DMS114 treated with DMSO at 0.1 percent for 48 hours (cell line): ENCODE measurements at regions not wholly inside any gene's neighbourhood (a gene's known extent, or its start where the extent isn't known, plus 50 kb on each side); places are given as distances from the start of the nearest gene placed in this dataset.

Experiments
- DNase-seq: peaks from one replicate; lab custom pipeline; 2025; ENCODE audit not compliant: unreplicated experiment; lab: John Stamatoyannopoulos, UW

DNA sequence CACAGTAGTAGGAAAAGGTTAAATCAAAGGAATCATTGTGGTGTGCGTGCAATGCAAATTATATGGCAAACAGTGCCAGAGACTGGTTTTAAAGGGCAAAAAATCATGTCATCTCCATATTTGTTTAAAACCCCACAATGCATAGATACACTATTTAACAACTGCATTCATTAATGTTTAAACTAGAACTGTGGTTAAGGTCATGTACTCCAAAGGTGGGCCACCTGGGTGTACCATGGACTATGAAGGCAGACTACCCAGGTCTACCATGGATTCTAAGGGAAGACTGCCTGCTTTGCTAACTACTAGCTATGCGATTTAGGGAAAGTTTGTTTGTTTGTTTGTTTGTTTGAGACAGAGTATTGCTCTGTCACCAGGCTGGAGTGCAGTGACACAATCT lies 356.3 kb downstream of the ZEB2 start:
- DNase-seq: no peak

DNA sequence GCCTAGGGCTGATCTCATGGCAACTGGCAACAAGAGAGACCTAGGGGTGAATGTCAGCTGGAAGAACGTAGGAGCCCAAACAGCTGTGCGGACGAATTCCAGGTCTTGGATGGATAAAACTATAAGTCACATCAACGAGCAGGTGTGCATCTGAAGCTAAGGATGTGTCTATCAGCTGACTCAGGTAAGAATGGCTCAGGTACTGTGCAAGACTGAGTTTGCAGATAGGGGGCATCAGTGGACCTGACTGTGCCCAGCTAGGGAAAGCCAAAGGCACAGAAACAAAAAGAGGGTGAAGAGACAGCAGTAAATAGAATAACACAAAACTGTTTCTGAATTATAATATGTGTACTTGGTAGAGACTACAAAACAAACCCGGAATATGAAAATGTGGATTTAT lies 357.3 kb downstream of the ZEB2 start:
- no peak for DNase-seq

DNA sequence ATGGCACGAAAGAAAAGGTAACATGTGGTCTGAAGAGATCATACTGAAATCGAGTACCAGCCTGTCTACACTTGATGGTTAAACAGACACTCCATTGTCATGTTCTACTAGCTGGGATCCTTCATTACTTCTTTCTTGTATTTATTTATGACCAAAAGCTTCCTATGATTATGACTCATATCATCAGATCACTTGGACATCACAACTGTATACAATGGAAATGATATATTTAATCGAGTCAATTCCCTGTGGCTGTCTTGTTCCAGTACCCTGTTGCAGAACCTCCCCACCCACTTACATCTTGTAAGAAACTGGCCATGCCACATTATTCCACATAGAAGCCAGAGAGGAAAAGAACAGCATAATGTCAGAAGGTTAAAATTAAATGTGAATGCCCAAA lies 358.9 kb downstream of the ZEB2 start:
- no peak for DNase-seq

DNA sequence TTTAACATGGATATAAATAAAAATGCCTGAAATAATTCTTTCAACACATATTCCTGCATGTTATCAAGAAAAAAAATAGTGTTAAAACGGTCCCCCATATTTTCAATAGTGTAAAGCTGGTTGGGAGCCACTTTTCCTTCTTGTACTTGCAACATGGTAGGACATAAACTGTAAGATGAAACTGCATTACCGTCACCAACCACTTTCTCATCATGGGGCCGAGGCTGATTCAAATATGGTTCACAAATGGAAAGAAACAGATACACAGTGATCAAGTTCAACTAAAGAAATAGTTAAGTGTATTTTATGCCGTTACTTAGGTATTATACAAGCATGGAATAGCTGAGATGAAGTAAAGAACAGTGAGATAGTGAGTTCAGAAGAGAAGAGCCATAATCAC lies 360.7 kb downstream of the ZEB2 start:
- DNase-seq: no peak

- DNase-seq: no peak
These were observed 361.8 kb downstream of the ZEB2 start for GRCh38 chr2:144158096-144158495.

- DNase-seq: no peak
These were observed 362.9 kb downstream of the ZEB2 start for GRCh38 chr2:144156736-144157640.

DNA sequence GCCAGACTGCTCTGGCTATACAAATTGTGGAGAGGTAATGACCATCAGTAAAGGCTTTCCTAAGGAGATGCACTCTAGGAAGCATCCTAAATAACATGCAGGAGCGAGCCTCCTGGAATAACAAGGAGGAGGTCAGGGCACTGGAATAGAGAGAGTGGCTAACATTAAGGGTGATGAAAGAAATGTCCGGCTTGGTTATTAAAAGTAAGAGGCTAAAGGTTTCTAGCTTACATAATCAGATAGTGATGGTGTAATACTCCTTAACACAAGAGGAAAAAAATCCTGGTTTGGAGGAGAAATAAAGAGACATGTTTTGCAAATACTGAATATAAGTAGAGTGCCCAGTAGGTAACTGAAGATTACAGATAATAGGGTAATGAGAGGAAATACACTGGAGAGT lies 365.7 kb downstream of the ZEB2 start:
- no peak for DNase-seq

- no peak for DNase-seq
These were observed 367.1 kb downstream of the ZEB2 start for GRCh38 chr2:144152817-144153271.

DNA sequence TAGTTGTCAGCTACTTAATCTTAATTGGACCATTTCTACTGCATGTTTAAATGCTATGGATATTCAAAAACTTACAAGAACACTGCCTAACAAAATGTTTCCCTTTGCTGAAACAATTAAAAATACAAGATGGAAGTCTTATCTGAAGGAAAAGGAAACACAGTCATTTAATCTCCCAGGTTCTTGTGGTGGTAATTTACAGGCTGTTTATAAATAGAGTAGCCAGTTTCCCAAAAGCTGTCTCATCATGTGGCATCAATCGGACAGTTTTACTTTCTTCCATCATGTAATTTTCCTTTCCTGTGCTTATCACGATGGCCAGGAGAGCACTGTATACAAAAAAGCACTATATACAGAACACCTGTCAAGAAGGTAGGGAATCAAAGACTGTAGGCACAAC lies 368.1 kb downstream of the ZEB2 start:
- no peak for DNase-seq

- no peak for DNase-seq
These were observed 368.5 kb downstream of the ZEB2 start for GRCh38 chr2:144151405-144151804.

- DNase-seq: no peak
These were observed 372.6 kb downstream of the ZEB2 start for GRCh38 chr2:144147356-144147755.

DNA sequence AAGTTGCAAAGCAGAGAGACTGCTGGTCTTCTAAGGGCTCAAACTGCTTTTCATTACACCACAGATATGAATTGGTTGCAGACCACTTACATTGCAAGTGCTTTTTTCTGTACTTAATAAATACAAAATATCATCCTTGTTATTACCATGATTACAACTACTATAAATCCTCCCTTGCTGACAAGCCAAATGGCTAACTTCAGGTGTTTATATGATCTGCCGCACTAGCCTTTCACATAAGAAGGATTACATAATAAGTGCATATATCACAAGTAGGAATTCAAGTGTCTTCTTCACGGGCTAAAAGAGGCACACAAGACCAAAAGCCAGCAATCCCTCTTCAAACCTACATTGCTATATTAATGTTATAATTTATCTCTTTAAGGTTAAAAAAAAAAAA lies 373.0 kb downstream of the ZEB2 start:
- DNase-seq: no peak

- no peak for DNase-seq
These were observed 373.8 kb downstream of the ZEB2 start for GRCh38 chr2:144146076-144146475.

GRCh38 chr2:144143294-144144151 lies 376.4 kb downstream of the ZEB2 start:
- DNase-seq: no peak

DNA sequence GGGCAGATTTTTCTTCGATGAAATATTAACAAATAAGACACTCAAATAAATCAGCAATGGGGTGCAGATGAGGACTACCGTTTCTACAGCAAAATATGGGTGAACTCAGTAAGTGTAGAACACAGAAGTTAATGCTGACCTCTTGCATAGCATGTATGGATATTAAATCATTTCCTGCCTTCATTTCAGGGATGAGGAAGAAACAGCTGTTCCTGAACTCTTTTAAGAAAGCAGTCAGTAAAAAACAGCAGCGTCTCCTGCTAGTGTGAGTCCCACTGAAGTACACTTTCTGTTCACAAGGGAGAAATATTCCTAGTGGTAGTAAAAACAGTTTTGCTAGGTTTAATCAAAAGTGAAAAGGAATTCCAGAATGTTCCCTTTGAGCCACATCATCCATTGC lies 379.0 kb downstream of the ZEB2 start:
- DNase-seq: no peak

DNA sequence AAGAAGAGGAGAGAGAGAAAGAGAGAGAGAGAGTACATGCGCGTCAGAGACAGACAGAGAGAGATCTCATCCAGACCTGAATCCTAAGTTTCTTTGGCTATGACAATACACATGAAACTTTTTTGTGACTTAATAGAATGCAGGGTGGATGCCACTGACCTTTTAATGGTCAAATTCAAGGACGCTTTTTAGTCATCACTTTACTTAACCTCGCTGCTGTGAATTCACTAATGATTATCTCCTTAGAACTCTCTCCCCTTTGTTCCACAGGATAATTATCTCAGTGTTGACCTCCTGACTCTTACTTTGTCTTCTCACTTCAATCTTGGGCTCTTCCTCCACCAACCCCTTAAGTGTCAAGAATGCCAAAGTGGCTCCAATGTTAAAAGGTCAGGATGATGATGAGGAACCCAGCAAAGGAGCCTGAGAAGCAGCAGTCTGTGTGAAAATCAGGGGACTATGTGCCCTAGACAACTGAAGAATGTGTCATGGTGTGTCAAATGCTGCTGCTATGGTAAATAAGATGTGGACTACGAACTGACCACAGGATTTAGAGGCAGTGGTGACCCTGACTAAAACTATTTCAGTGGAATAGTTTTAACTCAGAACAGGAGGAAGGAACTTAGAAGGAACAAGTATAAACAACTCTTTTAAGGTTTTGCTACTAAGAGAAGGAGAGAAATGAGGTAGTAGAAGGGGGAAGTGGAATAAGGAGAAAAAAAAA lies 382.1 kb downstream of the ZEB2 start:
- no peak for DNase-seq

GRCh38 chr2:144137272-144137671 lies 382.6 kb downstream of the ZEB2 start:
- DNase-seq: no peak

DNA sequence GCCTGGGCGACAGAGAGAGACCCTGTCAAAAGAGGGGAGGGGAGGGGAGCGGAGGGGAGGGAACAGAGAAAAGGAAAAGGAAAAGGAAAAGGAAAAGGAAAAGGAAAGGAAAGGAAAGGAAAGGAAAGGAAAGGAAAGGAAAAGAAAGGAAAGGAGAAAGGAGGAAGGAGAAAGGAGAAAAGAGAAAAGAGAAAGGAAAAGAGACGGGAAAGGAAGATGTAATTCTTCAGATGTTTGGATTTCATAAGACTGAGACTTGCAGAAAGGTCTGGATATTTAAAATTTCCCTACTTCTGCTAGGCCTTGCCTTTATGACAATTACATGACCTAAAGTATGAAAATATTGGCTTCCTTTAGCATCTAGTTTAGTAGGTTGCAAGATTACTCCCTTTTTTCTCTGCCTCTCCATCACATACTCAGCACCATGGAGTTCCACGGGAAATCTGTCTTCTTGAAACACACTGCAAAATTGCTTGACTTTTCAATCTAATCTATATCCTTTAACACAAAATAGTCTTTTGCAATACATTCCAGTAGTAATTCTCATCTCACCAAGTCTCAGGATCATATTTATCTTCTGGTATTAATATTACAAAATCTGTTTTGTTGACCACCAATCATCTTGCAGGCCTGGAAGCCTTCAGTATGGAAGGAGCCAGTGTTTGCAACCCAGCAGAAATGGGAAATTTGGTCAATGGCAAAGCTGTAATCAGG lies 383.5 kb downstream of the ZEB2 start:
- no peak for DNase-seq

DNA sequence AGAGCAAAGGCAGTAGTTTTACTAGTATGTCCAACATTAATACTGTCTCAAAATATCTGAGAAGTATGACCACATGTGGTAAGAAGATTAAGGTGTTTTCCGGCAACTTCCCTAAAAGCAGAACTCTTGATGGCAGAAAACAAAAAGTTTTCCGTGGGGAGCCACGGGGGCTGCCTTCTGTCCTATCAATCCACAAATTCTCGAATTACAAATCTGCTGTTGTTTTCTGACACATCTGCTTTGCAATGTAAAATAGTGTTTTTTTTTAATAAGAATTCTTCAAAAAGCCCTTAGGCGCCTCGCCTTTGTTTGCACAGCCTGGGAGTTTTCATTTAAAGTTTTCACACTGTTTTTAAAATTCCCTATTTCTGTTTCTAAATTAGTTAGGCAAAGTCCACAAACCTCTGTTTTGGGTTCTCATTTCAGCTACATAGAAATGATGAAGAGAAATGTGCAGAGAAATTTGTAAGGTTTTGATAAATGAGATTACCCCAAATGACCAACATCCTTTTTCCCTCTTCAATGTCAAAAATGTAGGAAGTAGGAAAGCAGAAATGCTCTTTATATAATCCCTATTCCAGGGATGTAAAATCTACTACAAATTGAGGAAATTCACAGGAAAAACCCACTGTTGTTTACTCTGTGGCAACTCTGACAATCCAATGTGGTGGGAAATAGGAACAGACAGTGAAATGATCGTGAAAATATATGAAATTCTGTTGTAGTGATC lies 385.8 kb downstream of the ZEB2 start:
- DNase-seq: no peak

DNA sequence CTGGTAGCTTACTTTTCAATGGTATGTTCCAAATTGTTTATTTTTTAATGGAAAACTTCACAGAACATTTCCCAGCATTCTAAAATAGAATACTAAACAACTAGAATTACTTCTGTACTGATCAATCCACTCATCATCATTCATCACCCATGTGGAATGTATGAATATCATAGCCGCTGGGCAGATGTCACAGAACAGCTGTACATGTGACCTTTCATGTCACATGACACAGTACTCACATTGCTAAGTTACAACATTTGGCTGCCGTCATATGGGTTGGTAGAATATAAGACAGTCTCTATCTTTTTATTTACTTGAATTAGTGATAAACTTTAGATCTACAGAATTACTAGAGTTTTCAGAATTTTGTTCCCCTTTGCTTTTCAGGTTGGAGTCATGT lies 387.6 kb downstream of the ZEB2 start:
- DNase-seq: no peak
